ENCODE measurements at regions not wholly inside any gene's neighbourhood (a gene's known extent, or its start where the extent isn't known, plus 50 kb on each side); places are given as distances from the start of the nearest gene placed in this dataset.

DNA sequence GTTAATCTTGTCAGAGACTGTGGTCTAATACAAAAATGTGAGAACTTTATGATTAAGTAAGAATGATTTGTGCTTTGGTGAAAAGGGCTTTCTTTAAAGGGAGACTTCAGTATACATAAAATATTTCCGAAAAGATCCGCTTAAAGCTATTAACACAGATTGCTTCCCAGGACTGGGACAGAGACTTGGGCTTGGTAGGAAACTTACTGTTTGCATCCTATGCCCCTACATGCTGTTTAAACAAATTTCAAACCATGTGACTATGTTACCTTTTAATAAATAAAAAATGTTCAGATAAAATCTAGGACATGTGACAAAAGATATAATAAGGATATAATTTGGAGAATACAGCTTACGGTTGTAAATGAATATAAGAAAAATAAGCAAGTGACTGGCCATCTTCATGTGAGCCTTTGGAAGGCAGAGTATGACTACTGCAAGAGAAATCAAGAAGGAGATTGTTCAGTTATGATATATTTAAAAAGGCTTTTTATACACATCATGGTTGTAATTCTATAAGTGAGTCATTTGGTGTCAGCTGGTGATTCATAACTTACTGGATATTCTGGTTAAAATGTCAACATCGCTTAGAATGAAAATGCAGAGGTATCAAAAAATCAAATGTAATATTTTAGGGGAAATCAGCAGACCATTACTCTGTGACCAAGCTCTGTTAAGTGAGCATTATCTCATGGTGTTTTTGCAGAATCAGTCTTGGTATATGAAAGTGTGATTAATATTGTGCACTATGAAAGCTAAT, 234.7 kb upstream of the E2F7 start:
- TF ChIP-seq, protein P1, sequence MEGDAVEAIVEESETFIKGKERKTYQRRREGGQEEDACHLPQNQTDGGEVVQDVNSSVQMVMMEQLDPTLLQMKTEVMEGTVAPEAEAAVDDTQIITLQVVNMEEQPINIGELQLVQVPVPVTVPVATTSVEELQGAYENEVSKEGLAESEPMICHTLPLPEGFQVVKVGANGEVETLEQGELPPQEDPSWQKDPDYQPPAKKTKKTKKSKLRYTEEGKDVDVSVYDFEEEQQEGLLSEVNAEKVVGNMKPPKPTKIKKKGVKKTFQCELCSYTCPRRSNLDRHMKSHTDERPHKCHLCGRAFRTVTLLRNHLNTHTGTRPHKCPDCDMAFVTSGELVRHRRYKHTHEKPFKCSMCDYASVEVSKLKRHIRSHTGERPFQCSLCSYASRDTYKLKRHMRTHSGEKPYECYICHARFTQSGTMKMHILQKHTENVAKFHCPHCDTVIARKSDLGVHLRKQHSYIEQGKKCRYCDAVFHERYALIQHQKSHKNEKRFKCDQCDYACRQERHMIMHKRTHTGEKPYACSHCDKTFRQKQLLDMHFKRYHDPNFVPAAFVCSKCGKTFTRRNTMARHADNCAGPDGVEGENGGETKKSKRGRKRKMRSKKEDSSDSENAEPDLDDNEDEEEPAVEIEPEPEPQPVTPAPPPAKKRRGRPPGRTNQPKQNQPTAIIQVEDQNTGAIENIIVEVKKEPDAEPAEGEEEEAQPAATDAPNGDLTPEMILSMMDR (IDR thresholded peaks at IDR 0.05; ENCODE audit: low read depth, low read length, missing control alignments), result no peak
- H3K4me3 ChIP-seq (ENCODE audit: low read depth, low read length), result no peak overlapping the region
- no peak for DNase-seq (ENCODE audit: low read depth)

DNA sequence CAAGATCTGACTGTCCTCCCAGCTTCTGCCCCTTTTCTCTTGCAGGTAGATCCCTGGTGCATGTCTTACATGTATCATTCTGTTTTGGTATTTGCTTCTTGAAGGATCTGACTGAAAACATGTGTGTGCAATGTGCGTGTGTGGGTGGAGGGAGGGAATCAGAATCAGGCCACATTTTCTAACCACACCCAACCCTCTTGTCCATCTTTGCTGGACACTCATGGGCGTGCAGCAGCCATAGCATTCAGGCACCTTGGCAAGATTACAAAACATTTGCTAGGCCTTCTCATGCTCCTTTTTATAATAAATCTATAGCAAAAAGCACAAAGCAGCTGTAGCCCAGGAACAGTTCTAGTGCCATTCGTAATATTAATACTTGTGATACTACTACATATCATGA, 233.6 kb upstream of the E2F7 start:
- TF ChIP-seq, protein P1 (IDR thresholded peaks at IDR 0.05; ENCODE audit: low read depth, low read length, missing control alignments), result no peak
- no peak for DNase-seq (ENCODE audit: low read depth)
- H3K4me3 ChIP-seq (ENCODE audit: low read depth, low read length), result no peak overlapping the region

DNA sequence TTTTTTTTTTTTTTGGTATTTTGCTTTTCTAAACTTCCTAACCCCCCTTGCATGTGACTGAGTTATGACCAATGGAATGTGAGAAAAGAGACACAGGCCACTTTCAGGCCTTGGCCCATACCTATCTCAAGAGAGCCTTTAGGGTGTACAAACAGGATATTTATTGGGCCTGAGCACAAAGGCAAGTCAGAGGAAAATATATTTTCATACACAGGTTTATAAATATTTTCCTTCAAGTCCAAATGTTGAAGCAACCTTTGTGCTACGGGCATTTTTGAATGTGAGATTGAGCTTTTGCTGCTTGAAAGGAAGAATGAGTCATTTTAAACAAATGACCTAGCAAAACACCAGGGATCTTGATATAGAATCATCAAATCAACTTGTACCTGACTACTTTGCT, 228.6 kb upstream of the E2F7 start:
- TF ChIP-seq, protein P1 (IDR thresholded peaks at IDR 0.05; ENCODE audit: low read depth, low read length, missing control alignments), result no peak
- H3K4me3 ChIP-seq (ENCODE audit: low read depth, low read length), result no peak overlapping the region
- DNase-seq (ENCODE audit: low read depth), result no peak

DNA sequence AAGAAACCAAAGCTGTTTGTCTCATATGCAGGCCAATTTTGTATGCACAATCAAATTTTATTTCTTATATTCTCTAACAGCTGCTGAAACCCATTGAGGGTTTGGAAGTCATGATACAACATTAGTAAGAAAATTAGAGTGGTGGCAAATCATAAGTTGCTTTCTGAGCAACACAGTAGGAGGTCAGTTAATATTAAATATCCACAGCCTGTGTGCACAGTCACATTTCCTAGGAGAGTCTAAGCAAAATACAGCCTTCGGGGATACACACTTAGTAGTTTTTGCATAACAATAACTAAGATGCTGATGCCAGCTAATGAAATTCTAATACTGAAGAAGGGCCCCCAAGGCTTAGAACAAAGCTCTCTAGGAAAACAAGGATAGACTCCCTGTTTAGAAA, 209.6 kb upstream of the E2F7 start:
- DNase-seq (ENCODE audit: low read depth), result no peak
- TF ChIP-seq, protein P1 (IDR thresholded peaks at IDR 0.05; ENCODE audit: low read depth, low read length, missing control alignments), result no peak
- H3K4me3 ChIP-seq (ENCODE audit: low read depth, low read length), result no peak overlapping the region

DNA sequence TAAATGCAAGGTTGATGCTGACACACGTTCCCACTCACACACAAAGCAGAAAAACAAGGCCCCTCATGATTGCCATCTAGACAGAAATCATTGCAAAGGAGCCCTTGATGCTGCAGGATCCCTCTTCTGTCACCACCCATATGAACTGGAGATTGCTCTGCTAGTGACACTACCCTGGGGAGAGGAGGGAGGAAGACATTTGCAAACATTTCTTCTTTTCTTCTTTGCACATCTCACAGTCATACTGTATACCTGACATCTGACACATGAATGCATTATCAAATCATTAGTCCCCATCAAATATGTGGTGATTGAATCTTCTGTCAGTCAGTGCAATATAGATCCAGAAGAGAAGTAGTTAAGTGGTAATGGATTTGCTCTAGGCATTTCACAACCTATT, 208.5 kb upstream of the E2F7 start:
- no peak for DNase-seq (ENCODE audit: low read depth)
- TF ChIP-seq, protein P1 (IDR thresholded peaks at IDR 0.05; ENCODE audit: low read depth, low read length, missing control alignments), result no peak

DNA sequence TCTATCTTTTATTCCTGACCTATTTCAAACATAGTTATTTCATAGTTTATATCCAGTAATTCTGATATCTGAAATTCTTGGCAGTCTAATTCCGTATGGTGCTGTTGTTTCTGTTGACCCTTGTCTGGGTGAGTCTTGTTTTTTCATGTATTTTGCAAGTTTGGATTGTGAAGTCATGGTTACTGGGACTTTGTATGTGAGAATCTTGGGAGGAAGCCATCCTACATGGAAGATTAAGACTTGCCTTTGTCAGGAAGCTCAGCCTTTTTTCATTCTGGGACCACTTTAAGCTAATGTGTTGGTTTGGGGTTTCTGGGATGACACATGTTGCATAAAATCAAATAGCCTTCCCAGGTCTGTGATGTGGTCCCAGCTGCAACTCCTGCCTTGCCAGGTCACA, 191.6 kb upstream of the E2F7 start:
- TF ChIP-seq, protein P1 (IDR thresholded peaks at IDR 0.05; ENCODE audit: low read depth, low read length, missing control alignments), result no peak
- no peak overlapping the region for H3K4me3 ChIP-seq (ENCODE audit: low read depth, low read length)
- no peak for DNase-seq (ENCODE audit: low read depth)

More for the DNA sequence above, 208.5 kb upstream of the E2F7 start:
- H3K4me3 ChIP-seq (ENCODE audit: low read depth, low read length), result no peak overlapping the region

DNA sequence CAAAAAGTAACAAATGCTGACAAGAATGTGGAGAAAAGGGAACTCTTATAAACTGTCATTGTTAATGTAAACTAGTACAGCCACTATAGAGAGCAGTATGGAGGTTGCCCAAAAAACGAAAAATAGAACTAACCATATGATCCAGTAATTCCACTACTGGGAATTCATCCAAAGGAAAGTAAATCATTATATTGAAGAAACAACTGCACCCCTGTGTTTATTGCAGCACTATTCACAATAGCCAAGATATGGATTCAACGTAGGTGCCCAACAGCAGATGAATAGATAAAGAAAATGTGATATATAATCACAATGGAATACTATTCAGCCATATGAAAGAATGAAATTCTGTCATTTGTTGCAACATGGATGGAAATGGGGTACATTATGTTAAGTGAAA, 188.0 kb upstream of the E2F7 start:
- no peak overlapping the region for H3K4me3 ChIP-seq (ENCODE audit: low read depth, low read length)
- TF ChIP-seq, protein P1 (IDR thresholded peaks at IDR 0.05; ENCODE audit: low read depth, low read length, missing control alignments), result no peak
- no peak for DNase-seq (ENCODE audit: low read depth)
